ENCODE measurements at regions not wholly inside any gene's neighbourhood (a gene's known extent, or its start where the extent isn't known, plus 50 kb on each side); places are given as distances from the start of the nearest gene placed in this dataset.
"Not testable (repeated sequence)": the region's sequence is repeated elsewhere in the genome, so short reads cannot be mapped to it uniquely, and the experiment has no call there.

- peaks cover 7% of the 10 kb centered on the region for H3K4me1 ChIP-seq (ENCODE audit: control insufficient read depth, insufficient read depth, low read length)
- H3K9me3 ChIP-seq (replicated peaks; ENCODE audit: control insufficient read depth, low read depth, low read length), result no peaks in the 10 kb centered on the region
- peaks cover 18% of the 10 kb centered on the region for H3K27me3 ChIP-seq (ENCODE audit: control insufficient read depth, insufficient read depth, low read length)
- 100% methylated on average over 2 of the region's 5 CpGs for WGBS (ENCODE audit: insufficient coverage)
- no peaks in the 10 kb centered on the region for H3K36me3 ChIP-seq (ENCODE audit: control insufficient read depth, insufficient read depth, low read length)
- DNase-seq, result no peak
- no peak overlapping the region for H3K4me3 ChIP-seq (ENCODE audit: low read length)
- no peak overlapping the region for H3K27ac ChIP-seq (ENCODE audit: low read length)
These were observed 110.3 kb upstream of the LARP1 start for GRCh38 chr5:154644745-154645411.

GRCh38 chr5:154642499-154643245 is 112.5 kb upstream of the LARP1 start:
- no peaks in the 10 kb centered on the region for H3K36me3 ChIP-seq (ENCODE audit: control insufficient read depth, insufficient read depth, low read length)
- H3K9me3 ChIP-seq (replicated peaks; ENCODE audit: control insufficient read depth, low read depth, low read length), result no peaks in the 10 kb centered on the region
- 70% methylated on average over 7 of the region's 12 CpGs for WGBS (ENCODE audit: insufficient coverage)
- no peak for DNase-seq
- H3K4me3 ChIP-seq (ENCODE audit: low read length), result no peak overlapping the region
- peaks cover 7% of the 10 kb centered on the region for H3K4me1 ChIP-seq (ENCODE audit: control insufficient read depth, insufficient read depth, low read length)
- H3K27ac ChIP-seq (ENCODE audit: low read length), result no peak overlapping the region
- H3K27me3 ChIP-seq (ENCODE audit: control insufficient read depth, insufficient read depth, low read length), result peaks cover 15% of the 10 kb centered on the region

- H3K4me3 ChIP-seq (ENCODE audit: low read length); H3K36me3 ChIP-seq (ENCODE audit: control insufficient read depth, insufficient read depth, low read length); H3K27ac ChIP-seq (ENCODE audit: low read length); H3K4me1 ChIP-seq (ENCODE audit: control insufficient read depth, insufficient read depth, low read length); H3K9me3 ChIP-seq (replicated peaks; ENCODE audit: control insufficient read depth, low read depth, low read length); H3K27me3 ChIP-seq (ENCODE audit: control insufficient read depth, insufficient read depth, low read length): not testable (repeated sequence)
- peak; percentile 44 for DNase-seq
- no CpG with 5 or more reads among the region's 4 CpGs for WGBS (ENCODE audit: insufficient coverage)
These were observed 114.9 kb upstream of the LARP1 start for GRCh38 chr5:154640213-154640831.

GRCh38 chr5:154636786-154637185 is 118.4 kb upstream of the LARP1 start:
- WGBS (ENCODE audit: insufficient coverage), result no CpG with 5 or more reads among the region's 7 CpGs
- H3K36me3 ChIP-seq (ENCODE audit: control insufficient read depth, insufficient read depth, low read length); H3K4me1 ChIP-seq (ENCODE audit: control insufficient read depth, insufficient read depth, low read length); H3K9me3 ChIP-seq (replicated peaks; ENCODE audit: control insufficient read depth, low read depth, low read length); DNase-seq; H3K27me3 ChIP-seq (ENCODE audit: control insufficient read depth, insufficient read depth, low read length); H3K27ac ChIP-seq (ENCODE audit: low read length); H3K4me3 ChIP-seq (ENCODE audit: low read length): not testable (repeated sequence)

- not testable (repeated sequence) for H3K27ac ChIP-seq (ENCODE audit: low read length); H3K27me3 ChIP-seq (ENCODE audit: control insufficient read depth, insufficient read depth, low read length); H3K4me1 ChIP-seq (ENCODE audit: control insufficient read depth, insufficient read depth, low read length); H3K9me3 ChIP-seq (replicated peaks; ENCODE audit: control insufficient read depth, low read depth, low read length); H3K4me3 ChIP-seq (ENCODE audit: low read length); DNase-seq; H3K36me3 ChIP-seq (ENCODE audit: control insufficient read depth, insufficient read depth, low read length)
- 68% methylated on average over 5 of the region's 12 CpGs for WGBS (ENCODE audit: insufficient coverage)
These were observed 118.9 kb upstream of the LARP1 start for GRCh38 chr5:154636271-154636670.

- DNase-seq; H3K4me1 ChIP-seq (ENCODE audit: control insufficient read depth, insufficient read depth, low read length); H3K27me3 ChIP-seq (ENCODE audit: control insufficient read depth, insufficient read depth, low read length); H3K27ac ChIP-seq (ENCODE audit: low read length); H3K36me3 ChIP-seq (ENCODE audit: control insufficient read depth, insufficient read depth, low read length); H3K9me3 ChIP-seq (replicated peaks; ENCODE audit: control insufficient read depth, low read depth, low read length); H3K4me3 ChIP-seq (ENCODE audit: low read length): not testable (repeated sequence)
- 100% methylated on average over 2 of the region's 4 CpGs for WGBS (ENCODE audit: insufficient coverage)
These were observed 121.4 kb upstream of the LARP1 start for GRCh38 chr5:154633744-154634143.

DNA sequence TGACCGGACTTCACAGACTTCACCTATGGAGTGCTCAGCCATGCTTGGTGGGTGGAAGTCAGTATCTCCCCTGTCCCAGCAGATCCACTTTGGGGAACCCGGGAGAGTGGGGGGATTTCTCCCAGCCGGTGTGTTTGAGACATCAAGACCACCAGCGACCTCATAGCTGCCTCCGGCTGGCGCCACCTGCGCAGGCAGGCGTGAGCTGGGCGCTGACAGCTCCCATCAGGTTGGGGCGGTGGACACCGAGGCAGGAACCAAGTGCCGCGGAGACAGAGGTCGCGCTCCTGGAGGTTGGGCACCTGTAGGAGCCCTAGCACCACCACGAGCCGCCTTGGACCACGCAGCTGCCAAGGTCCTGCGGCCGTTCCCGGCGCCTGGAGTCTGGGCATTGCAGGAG is 124.0 kb upstream of the LARP1 start:
- H3K27ac ChIP-seq (ENCODE audit: low read length), result no peak overlapping the region
- H3K27me3 ChIP-seq (ENCODE audit: control insufficient read depth, insufficient read depth, low read length), result no peaks in the 10 kb centered on the region
- H3K4me3 ChIP-seq (ENCODE audit: low read length), result no peak overlapping the region
- no peaks in the 10 kb centered on the region for H3K9me3 ChIP-seq (replicated peaks; ENCODE audit: control insufficient read depth, low read depth, low read length)
- no peak for DNase-seq
- H3K4me1 ChIP-seq (ENCODE audit: control insufficient read depth, insufficient read depth, low read length), result peaks cover 9% of the 10 kb centered on the region
- H3K36me3 ChIP-seq (ENCODE audit: control insufficient read depth, insufficient read depth, low read length), result no peaks in the 10 kb centered on the region
- 91% methylated on average over 20 of the region's 22 CpGs for WGBS (ENCODE audit: insufficient coverage)

GRCh38 chr5:154630410-154630809 is 124.8 kb upstream of the LARP1 start:
- Histone ChIP-seq H3K36me3 (ENCODE audit: control insufficient read depth, insufficient read depth, low read length) (no peaks in the 10 kb centered on the region), H3K4me1 (ENCODE audit: control insufficient read depth, insufficient read depth, low read length) (peaks cover 9% of the 10 kb centered on the region), H3K4me3 (ENCODE audit: low read length) (no peak overlapping the region), H3K27me3 (ENCODE audit: control insufficient read depth, insufficient read depth, low read length) (no peaks in the 10 kb centered on the region), H3K9me3 (replicated peaks; ENCODE audit: control insufficient read depth, low read depth, low read length) (no peaks in the 10 kb centered on the region), H3K27ac (ENCODE audit: low read length) (no peak overlapping the region)
- WGBS (ENCODE audit: insufficient coverage), result 39% methylated on average over 4 of the region's 4 CpGs
- DNase-seq, result no peak

- Histone ChIP-seq H3K36me3 (ENCODE audit: control insufficient read depth, insufficient read depth, low read length) (no peaks in the 10 kb centered on the region), H3K27ac (ENCODE audit: low read length) (no peak overlapping the region), H3K27me3 (ENCODE audit: control insufficient read depth, insufficient read depth, low read length) (peaks cover under 1% of the 10 kb centered on the region), H3K4me3 (ENCODE audit: low read length) (no peak overlapping the region), H3K9me3 (replicated peaks; ENCODE audit: control insufficient read depth, low read depth, low read length) (no peaks in the 10 kb centered on the region), H3K4me1 (ENCODE audit: control insufficient read depth, insufficient read depth, low read length) (peaks cover 9% of the 10 kb centered on the region)
- DNase-seq, result no peak
- 67% methylated on average over 3 of the region's 4 CpGs for WGBS (ENCODE audit: insufficient coverage)
These were observed 126.5 kb upstream of the LARP1 start for GRCh38 chr5:154628685-154629084.

Measured in muscle of leg (tissue), 3 donors.